WTC11 (cell line): ENCODE measurements at regions not wholly inside any gene's neighbourhood (a gene's known extent, or its start where the extent isn't known, plus 50 kb on each side); places are given as distances from the start of the nearest gene placed in this dataset.

Experiments
- ATAC-seq: fragments of 200-7000 bp; cut with Tn5 transposase; 2 replicates; pipeline ENCODE4 v1.10.0; 2021; ENCODE audit warnings: mild to moderate bottlenecking, moderate library complexity
- CTCF ChIA-PET: fragments of 300-600 bp; sonication (Branson Sonifier 250); formaldehyde crosslinking; loops from one replicate; lab custom pipeline; 2021; ENCODE audit warnings: antibody characterized with exemption; lab: Charles Lee
- POLR2A ChIA-PET: fragments of 350-600 bp; sonication (Branson Sonifier 250); formaldehyde crosslinking; loops from one replicate; lab custom pipeline; 2021; ENCODE audit warnings: antibody characterized with exemption; lab: Charles Lee
- DNase-seq: peaks from one replicate; pipeline ENCODE4 v3.0.0; 2021; ENCODE audit warnings: low spot score
- H3K27ac Mint-ChIP-seq: 2 replicates; pipeline ENCODE4 v1.8.0; 2021; ENCODE audit warnings: mixed read lengths
- H3K27me3 Mint-ChIP-seq: 2 replicates; pipeline ENCODE4 v1.8.0; 2021; ENCODE audit warnings: low read depth, mild to moderate bottlenecking, moderate library complexity, mixed read lengths
- H3K36me3 Mint-ChIP-seq: 2 replicates; pipeline ENCODE4 v1.8.0; 2021; ENCODE audit warnings: mixed read lengths
- H3K4me1 Mint-ChIP-seq: 2 replicates; pipeline ENCODE4 v1.8.0; 2022; ENCODE audit warnings: mixed read lengths
- H3K4me3 Mint-ChIP-seq: 2 replicates; pipeline ENCODE4 v1.8.0; 2021; ENCODE audit warnings: mild to moderate bottlenecking, moderate library complexity, mixed read lengths
- H3K9me3 Mint-ChIP-seq: 2 replicates; pipeline ENCODE4 v1.8.0; 2021; ENCODE audit warnings: mixed read lengths
- AR ChIP-seq: fragments of 250-450 bp; sonication (Bioruptor Pico); IDR thresholded peaks from 2 replicates; pipeline ENCODE4 v1.9.0; 2021; ENCODE audit warnings: mild to moderate bottlenecking
- ATF6 ChIP-seq: sonication (generic); formaldehyde crosslinking; IDR thresholded peaks from 2 replicates; pipeline ENCODE4 v1.8.1; 2023; ENCODE audit warnings: mild to moderate bottlenecking, missing genetic modification reagents
- CBFB ChIP-seq: sonication (generic); formaldehyde crosslinking; IDR thresholded peaks from 2 replicates; pipeline ENCODE4 v1.8.1; 2022; ENCODE audit warnings: mild to moderate bottlenecking, low read depth, missing genetic modification reagents
- ESRRA ChIP-seq: sonication (generic); formaldehyde crosslinking; IDR thresholded peaks from 2 replicates; pipeline ENCODE4 v1.8.1; 2022; ENCODE audit warnings: mild to moderate bottlenecking, missing genetic modification reagents, borderline replicate concordance
- FOXP1 ChIP-seq: sonication (generic); formaldehyde crosslinking; IDR thresholded peaks from 2 replicates; pipeline ENCODE4 v1.8.0; 2022; ENCODE audit warnings: missing genetic modification reagents, mild to moderate bottlenecking, moderate library complexity, borderline replicate concordance
- HMGA2 ChIP-seq: fragments of 250-450 bp; sonication (Bioruptor Pico); IDR thresholded peaks from 2 replicates; pipeline ENCODE4 v1.4.0; 2021; ENCODE audit warnings: mild to moderate bottlenecking, moderate library complexity
- JAZF1 ChIP-seq: fragments of 250-450 bp; sonication (Bioruptor Pico); IDR thresholded peaks from 2 replicates; pipeline ENCODE4 v1.9.0; 2021; ENCODE audit warnings: moderate library complexity, mild to moderate bottlenecking, inconsistent platforms
- JUN ChIP-seq: sonication (generic); formaldehyde crosslinking; IDR thresholded peaks from 2 replicates; pipeline ENCODE4 v1.8.0; 2023; ENCODE audit warnings: mild to moderate bottlenecking, missing genetic modification reagents
- NFATC4 ChIP-seq: fragments of 250-450 bp; sonication (Bioruptor Pico); IDR thresholded peaks from 2 replicates; pipeline ENCODE4 v1.9.0; 2021; ENCODE audit warnings: mild to moderate bottlenecking
- NFE2L1 ChIP-seq: sonication (generic); formaldehyde crosslinking; IDR thresholded peaks from 2 replicates; pipeline ENCODE4 v1.8.1; 2023; ENCODE audit warnings: missing genetic modification reagents
- NR3C1 ChIP-seq: sonication (generic); formaldehyde crosslinking; conservative IDR thresholded peaks from 2 replicates; pipeline ENCODE4 v1.8.1; 2023; ENCODE audit warnings: low read depth, mild to moderate bottlenecking, missing genetic modification reagents
- SOX15 ChIP-seq: fragments of 250-450 bp; sonication (Bioruptor Pico); IDR thresholded peaks from 2 replicates; pipeline ENCODE4 v1.9.0; 2021; ENCODE audit warnings: mild to moderate bottlenecking
- ZBTB21 ChIP-seq: sonication (generic); formaldehyde crosslinking; IDR thresholded peaks from 2 replicates; pipeline ENCODE4 v1.8.1; 2023; ENCODE audit warnings: mild to moderate bottlenecking, missing genetic modification reagents, borderline replicate concordance
- ZNF138 ChIP-seq: sonication (generic); formaldehyde crosslinking; conservative IDR thresholded peaks from 2 replicates; pipeline ENCODE4 v1.8.1; 2022; ENCODE audit warnings: mild to moderate bottlenecking, moderate library complexity, missing genetic modification reagents
- ZNF263 ChIP-seq: sonication (generic); formaldehyde crosslinking; IDR thresholded peaks from 2 replicates; pipeline ENCODE4 v1.8.1; 2022; ENCODE audit warnings: low read depth, mild to moderate bottlenecking, moderate library complexity, missing genetic modification reagents
- ZNF317 ChIP-seq: sonication (generic); formaldehyde crosslinking; IDR thresholded peaks from 2 replicates; pipeline ENCODE4 v1.8.1; 2023; ENCODE audit warnings: low read depth, mild to moderate bottlenecking, moderate library complexity, missing genetic modification reagents, borderline replicate concordance
- ZNF425 ChIP-seq: fragments of 250-450 bp; sonication (Bioruptor Pico); conservative IDR thresholded peaks from 2 replicates; pipeline ENCODE4 v1.9.0; 2021; ENCODE audit warnings: mild to moderate bottlenecking
- ZNF512 ChIP-seq: sonication (generic); formaldehyde crosslinking; IDR thresholded peaks from 2 replicates; pipeline ENCODE4 v1.8.1; 2022; ENCODE audit warnings: missing genetic modification reagents, borderline replicate concordance
- ZSCAN18 ChIP-seq: fragments of 250-450 bp; sonication (Bioruptor Pico); IDR thresholded peaks from 2 replicates; pipeline ENCODE4 v2.1.2; 2022; ENCODE audit warnings: mild to moderate bottlenecking, moderate library complexity
- TF ChIP-seq, protein P1 (sequence below): sonication (generic); formaldehyde crosslinking; IDR thresholded peaks from 2 replicates; pipeline ENCODE4 v1.8.1; 2022; ENCODE audit warnings: mild to moderate bottlenecking, missing genetic modification reagents, moderate library complexity, borderline replicate concordance

GRCh38 chr12:67833602-67834001 lies 155.6 kb upstream of the IFNG-AS1 start (continued):
- TF ChIP-seq AR (CRISPR knock-in tag) (no peak), FOXP1 (CRISPR knock-in tag) (no peak), ZNF512 (no peak), ESRRA (no peak), ZNF138 (no peak), NFE2L1 (CRISPR knock-in tag) (no peak), NFATC4 (CRISPR knock-in tag) (no peak), ZNF263 (CRISPR knock-in tag) (no peak)
- TF ChIP-seq, all 79 proteins: peak for 0

- peaks cover 4% of the 10 kb centered on the region; the same call in 1 of the 2 replicates for H3K36me3 Mint-ChIP-seq
- no peak overlapping the region for H3K4me3 Mint-ChIP-seq
- no peak overlapping the region for H3K27ac Mint-ChIP-seq
- no peak for TF ChIP-seq CBFB (CRISPR knock-in tag)
- no peak for TF ChIP-seq HMGA2 (CRISPR knock-in tag)
- TF ChIP-seq NR3C1: no peak
- TF ChIP-seq ZSCAN18: no peak
- TF ChIP-seq, protein P1, sequence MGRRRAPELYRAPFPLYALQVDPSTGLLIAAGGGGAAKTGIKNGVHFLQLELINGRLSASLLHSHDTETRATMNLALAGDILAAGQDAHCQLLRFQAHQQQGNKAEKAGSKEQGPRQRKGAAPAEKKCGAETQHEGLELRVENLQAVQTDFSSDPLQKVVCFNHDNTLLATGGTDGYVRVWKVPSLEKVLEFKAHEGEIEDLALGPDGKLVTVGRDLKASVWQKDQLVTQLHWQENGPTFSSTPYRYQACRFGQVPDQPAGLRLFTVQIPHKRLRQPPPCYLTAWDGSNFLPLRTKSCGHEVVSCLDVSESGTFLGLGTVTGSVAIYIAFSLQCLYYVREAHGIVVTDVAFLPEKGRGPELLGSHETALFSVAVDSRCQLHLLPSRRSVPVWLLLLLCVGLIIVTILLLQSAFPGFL (CRISPR knock-in tag): no peak
- no peak for TF ChIP-seq ZNF425 (CRISPR knock-in tag)
- no peak for TF ChIP-seq SOX15 (CRISPR knock-in tag)
- no peak for TF ChIP-seq JUN (CRISPR knock-in tag)
- no peak for TF ChIP-seq ATF6 (CRISPR knock-in tag)
- no peak for TF ChIP-seq NFATC4 (CRISPR knock-in tag)
- TF ChIP-seq JAZF1: no peak
- no peak for TF ChIP-seq ZNF512
- TF ChIP-seq ZBTB21: no peak
- TF ChIP-seq ZNF317 (CRISPR knock-in tag): no peak
- TF ChIP-seq ZNF263 (CRISPR knock-in tag): no peak
- no peak for TF ChIP-seq ESRRA
- TF ChIP-seq, all 79 proteins: peak for 0
- H3K27me3 Mint-ChIP-seq: peaks cover 3% of the 10 kb centered on the region; the same call in 1 of the 2 replicates
- DNase-seq (no peak), ATAC-seq (no peak)
- ChIA-PET CTCF (no interaction called here), POLR2A (no interaction called here)
- H3K9me3 Mint-ChIP-seq: peaks cover 45% of the 10 kb centered on the region
- H3K4me1 Mint-ChIP-seq: no peaks in the 10 kb centered on the region
Measured at GRCh38 chr12:67837876-67838275, 151.4 kb upstream of the IFNG-AS1 start.
